Endothelial cell of umbilical vein (primary cell): ENCODE measurements at regions not wholly inside any gene's neighbourhood (a gene's known extent, or its start where the extent isn't known, plus 50 kb on each side); places are given as distances from the start of the nearest gene placed in this dataset.

Experiments
- BruUV-seq: library from RNA; stranded (reverse); fragments of 400-500 nt; replicated peaks from 2 replicates; lab custom pipeline; 2021; lab: Mats Ljungman, UMichigan
- CTCF ChIA-PET: fragments of 300-600, 350-600 bp; sonication (Branson Sonifier 250); formaldehyde crosslinking; loops from one replicate; lab custom pipeline; 2021; ENCODE audit warnings: antibody characterized with exemption, inconsistent platforms; lab: Charles Lee
- POLR2A ChIA-PET: fragments of 300-600, 350-600 bp; sonication (Branson Sonifier 250); formaldehyde crosslinking; loops from one replicate; lab custom pipeline; 2021; ENCODE audit warnings: antibody characterized with exemption, inconsistent platforms; lab: Charles Lee
- DNase-seq: peaks from one replicate; pipeline ENCODE4 v3.0.0-alpha.2; 2011; ENCODE audit warnings: low read depth, low spot score
- FAIRE-seq: peaks from 2 replicates; lab custom pipeline; 2011; peaks lifted over from hg19 to GRCh38; lab: Jason Lieb, UNC
- H2AFZ ChIP-seq: 2 replicates; pipeline ENCODE4 v1.6.0; 2012; ENCODE audit warnings: low read depth, low read length, control low read depth, inconsistent platforms
- H3K27ac ChIP-seq: 2 replicates; pipeline ENCODE4 v1.5.1; 2011; ENCODE audit warnings: low read depth, mild to moderate bottlenecking, control low read depth, low read length, moderate library complexity; ENCODE audit not compliant: insufficient read depth
- H3K27me3 ChIP-seq, 2 experiments: 2 replicates each; pipeline versions ENCODE4 v1.6.0 to v1.6.1; 2011; ENCODE audit warnings: low read length in 2 of 2, mixed read lengths in 1 of 2; ENCODE audit not compliant: control insufficient read depth in 2 of 2, insufficient read depth in 2 of 2
- H3K36me3 ChIP-seq, 2 experiments: 2 replicates in 1 of 2; 3 replicates in 1 of 2; pipeline ENCODE4 v1.5.1; 2011; ENCODE audit warnings: low read length in 2 of 2, mild to moderate bottlenecking in 1 of 2, moderate library complexity in 1 of 2; ENCODE audit not compliant: control insufficient read depth in 2 of 2, insufficient read depth in 2 of 2; ENCODE audit errors: extremely low read depth in 1 of 2
- H3K4me1 ChIP-seq: 3 replicates; pipeline ENCODE4 v1.5.1; 2011; ENCODE audit warnings: mild to moderate bottlenecking, low read length; ENCODE audit not compliant: control insufficient read depth, insufficient read depth; ENCODE audit errors: extremely low read depth
- H3K4me2 ChIP-seq: 2 replicates; pipeline ENCODE4 v1.6.1; 2011; ENCODE audit warnings: low read length, control low read depth, mixed read lengths; ENCODE audit not compliant: insufficient read depth
- H3K4me3 ChIP-seq, 3 experiments: fragments of 200-600 bp in 1 of 3; sonication (generic), shearing (Covaris generic) in 1 of 3; replicated peaks in 1 of 3; 2 replicates each; pipeline ENCODE4 v1.5.1; 2011 to 2016; ENCODE audit warnings: control low read depth in 3 of 3, low read length in 3 of 3, mild to moderate bottlenecking in 2 of 3, inconsistent platforms in 1 of 3, low read depth in 1 of 3, moderate library complexity in 1 of 3; ENCODE audit not compliant: insufficient read depth in 1 of 3
- H3K79me2 ChIP-seq: 2 replicates; pipeline ENCODE4 v1.6.0; 2012; ENCODE audit warnings: low read length, inconsistent platforms; ENCODE audit not compliant: control insufficient read depth, insufficient read depth
- H3K9ac ChIP-seq: replicated peaks from 2 replicates; pipeline ENCODE3; 2011; ENCODE audit warnings: low read length, control low read depth; ENCODE audit not compliant: insufficient read depth; ENCODE audit errors: extremely low read depth
- H3K9me1 ChIP-seq: replicated peaks from 3 replicates; pipeline ENCODE4 v1.6.0; 2011; ENCODE audit warnings: mild to moderate bottlenecking, low read length; ENCODE audit not compliant: control insufficient read depth, insufficient read depth; ENCODE audit errors: extremely low read depth
- H3K9me3 ChIP-seq: replicated peaks from 2 replicates; pipeline ENCODE4 v1.5.1; 2012; ENCODE audit warnings: low read length, inconsistent platforms; ENCODE audit not compliant: control insufficient read depth, insufficient read depth
- H4K20me1 ChIP-seq: replicated peaks from 2 replicates; pipeline ENCODE3; 2011; ENCODE audit warnings: mild to moderate bottlenecking, low read length; ENCODE audit not compliant: control insufficient read depth, insufficient read depth; ENCODE audit errors: extremely low read depth
- EZH2 ChIP-seq: IDR thresholded peaks from 2 replicates; pipeline ENCODE4 v1.6.1; 2012; ENCODE audit warnings: borderline replicate concordance, low read depth, mild to moderate bottlenecking, moderate library complexity, low read length, inconsistent platforms; ENCODE audit not compliant: severe bottlenecking
- FOS ChIP-seq: IDR thresholded peaks from 2 replicates; pipeline ENCODE4 v1.6.1; 2011; ENCODE audit warnings: mild to moderate bottlenecking, low read length, moderate library complexity, borderline replicate concordance; ENCODE audit not compliant: insufficient read depth
- GATA2 ChIP-seq: IDR thresholded peaks from 2 replicates; pipeline ENCODE4 v1.7.0; 2011; ENCODE audit warnings: low read depth, mild to moderate bottlenecking, moderate library complexity, mixed read lengths, low read length; ENCODE audit not compliant: insufficient read length, insufficient read depth
- JUN ChIP-seq: IDR thresholded peaks from 2 replicates; pipeline ENCODE4 v1.6.1; 2011; ENCODE audit warnings: borderline replicate concordance, low read depth; ENCODE audit not compliant: insufficient read length, insufficient read depth
- MYC ChIP-seq: IDR thresholded peaks from one replicate; pipeline ENCODE4 v1.6.1; 2011; ENCODE audit warnings: mild to moderate bottlenecking, low read depth, low read length
- POLR2A ChIP-seq: IDR thresholded peaks from 2 replicates; pipeline ENCODE4 v1.6.1; 2012; ENCODE audit warnings: low read depth, mild to moderate bottlenecking, control low read depth, low read length
- POLR2AphosphoS5 ChIP-seq: IDR thresholded peaks from 2 replicates; pipeline ENCODE4 v1.6.1; 2012; ENCODE audit warnings: low read depth, mild to moderate bottlenecking, control low read depth, low read length, moderate library complexity; ENCODE audit not compliant: insufficient read depth
- dilution Hi-C: fragments of 300-500 bp; cut with MboI; formaldehyde crosslinking; loops from one replicate; pipeline ENCODE4 v1.15.0; 2019; ENCODE audit warnings: low sequenced_read_pairs; ENCODE audit not compliant: extremely low pct_ligation_motif_present
- intact Hi-C: fragments of 100-400 bp; cut with micrococcal nuclease; formaldehyde crosslinking; loops from one replicate; pipeline ENCODE4 v1.10.0; 2022
- TF ChIP-seq, protein P1 (sequence below), 2 donors: IDR thresholded peaks; 1 replicate in 1 of 2; 2 replicates in 1 of 2; pipeline ENCODE4 v1.5.1; 2011; ENCODE audit warnings: low read length in 2 of 2, mild to moderate bottlenecking in 2 of 2, moderate library complexity in 2 of 2, control low read depth in 1 of 2, inconsistent platforms in 1 of 2, low read depth in 1 of 2; ENCODE audit not compliant: insufficient read depth in 1 of 2; ENCODE audit errors: extremely low read depth in 1 of 2
- TF ChIP-seq, protein P2 (sequence below): IDR thresholded peaks from 2 replicates; pipeline ENCODE4 v1.6.1; 2011; ENCODE audit not compliant: insufficient read depth, insufficient read length

DNA sequence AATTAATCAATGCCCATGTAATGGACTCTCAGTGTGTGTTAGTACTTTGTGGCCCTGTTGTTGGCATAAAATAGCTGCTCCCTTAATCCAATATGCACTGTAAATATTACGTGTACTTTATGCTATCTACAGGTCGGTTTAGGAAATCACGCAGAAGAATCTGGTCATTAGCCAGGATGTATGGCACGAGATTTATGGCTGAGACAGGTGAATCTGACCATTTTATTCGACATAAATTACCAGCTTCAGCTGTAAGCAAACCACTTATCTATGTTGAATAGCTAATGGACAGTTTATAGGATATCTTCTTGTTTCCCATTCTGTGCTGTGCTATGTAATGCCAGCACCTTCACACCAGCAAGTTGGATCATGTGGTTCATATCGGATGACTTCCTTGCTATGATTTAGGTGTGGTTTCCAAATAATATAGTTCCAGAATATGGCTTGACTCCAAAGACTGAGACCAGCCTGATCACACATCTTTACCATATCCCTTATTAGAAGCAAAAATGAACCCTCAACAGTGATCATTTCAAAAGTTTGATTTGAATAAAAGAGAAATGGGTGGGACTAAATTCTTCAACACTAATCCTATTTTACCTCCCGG, 301.4 kb downstream of the AHR start:
- Histone ChIP-seq H3K9ac (no peak overlapping the region), H3K9me1 (no peaks in the 10 kb centered on the region), H3K27me3 (no peaks in the 10 kb centered on the region), H4K20me1 (no peaks in the 10 kb centered on the region), H3K9me3 (no peaks in the 10 kb centered on the region), H3K4me1 (peaks cover 9% of the 10 kb centered on the region), H3K79me2 (no peaks in the 10 kb centered on the region), H2AFZ (peak overlapping the region; percentile 6), H3K4me2 (peak overlapping the region; percentile 6), H3K4me3 (no peak overlapping the region), H3K27ac (peak overlapping the region; percentile 22), H3K36me3 (no peaks in the 10 kb centered on the region)
- DNase-seq, result no peak
- FAIRE-seq, result no peak
- TF ChIP-seq GATA2, result no peak
- TF ChIP-seq MYC, result no peak
- no peak for TF ChIP-seq POLR2AphosphoS5
- TF ChIP-seq POLR2A, result no peak
- TF ChIP-seq FOS, result no peak
- TF ChIP-seq JUN, result no peak
- TF ChIP-seq EZH2, result no peak
- TF ChIP-seq, protein P1, sequence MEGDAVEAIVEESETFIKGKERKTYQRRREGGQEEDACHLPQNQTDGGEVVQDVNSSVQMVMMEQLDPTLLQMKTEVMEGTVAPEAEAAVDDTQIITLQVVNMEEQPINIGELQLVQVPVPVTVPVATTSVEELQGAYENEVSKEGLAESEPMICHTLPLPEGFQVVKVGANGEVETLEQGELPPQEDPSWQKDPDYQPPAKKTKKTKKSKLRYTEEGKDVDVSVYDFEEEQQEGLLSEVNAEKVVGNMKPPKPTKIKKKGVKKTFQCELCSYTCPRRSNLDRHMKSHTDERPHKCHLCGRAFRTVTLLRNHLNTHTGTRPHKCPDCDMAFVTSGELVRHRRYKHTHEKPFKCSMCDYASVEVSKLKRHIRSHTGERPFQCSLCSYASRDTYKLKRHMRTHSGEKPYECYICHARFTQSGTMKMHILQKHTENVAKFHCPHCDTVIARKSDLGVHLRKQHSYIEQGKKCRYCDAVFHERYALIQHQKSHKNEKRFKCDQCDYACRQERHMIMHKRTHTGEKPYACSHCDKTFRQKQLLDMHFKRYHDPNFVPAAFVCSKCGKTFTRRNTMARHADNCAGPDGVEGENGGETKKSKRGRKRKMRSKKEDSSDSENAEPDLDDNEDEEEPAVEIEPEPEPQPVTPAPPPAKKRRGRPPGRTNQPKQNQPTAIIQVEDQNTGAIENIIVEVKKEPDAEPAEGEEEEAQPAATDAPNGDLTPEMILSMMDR (IDR thresholded peaks at IDR 0.05; ENCODE audit: extremely low read depth in 1 of 2, insufficient read depth in 1 of 2, low read depth in 1 of 2, low read length in 2 of 2), result no peak
- TF ChIP-seq, protein P2, sequence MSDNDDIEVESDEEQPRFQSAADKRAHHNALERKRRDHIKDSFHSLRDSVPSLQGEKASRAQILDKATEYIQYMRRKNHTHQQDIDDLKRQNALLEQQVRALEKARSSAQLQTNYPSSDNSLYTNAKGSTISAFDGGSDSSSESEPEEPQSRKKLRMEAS, result no peak
- ChIA-PET POLR2A (no interaction called here), CTCF (interaction anchor here (1.0 to 1.5 kb wide), 3 partner anchors 11 to 237 kb away, joined by 3 to 4 read pairs (median 3); no protein-coding TSS in a partner anchor)
- dilution Hi-C loops (no loop called here), intact Hi-C loops (no loop called here)
- no TSS peak for BruUV-seq
